NCI-H2029 (cell line): ENCODE measurements at regions not wholly inside any gene's neighbourhood (a gene's known extent, or its start where the extent isn't known, plus 50 kb on each side); places are given as distances from the start of the nearest gene placed in this dataset.
"Not testable (repeated sequence)": the region's sequence is repeated elsewhere in the genome, so short reads cannot be mapped to it uniquely, and the experiment has no call there.

Experiments used
- DNase-seq: peaks from one replicate; lab custom pipeline; 2025; lab: John Stamatoyannopoulos, UW

GRCh38 chr5:171714851-171715250 lies 70.8 kb upstream of the SMIM23 start:
- DNase-seq: no peak

DNA sequence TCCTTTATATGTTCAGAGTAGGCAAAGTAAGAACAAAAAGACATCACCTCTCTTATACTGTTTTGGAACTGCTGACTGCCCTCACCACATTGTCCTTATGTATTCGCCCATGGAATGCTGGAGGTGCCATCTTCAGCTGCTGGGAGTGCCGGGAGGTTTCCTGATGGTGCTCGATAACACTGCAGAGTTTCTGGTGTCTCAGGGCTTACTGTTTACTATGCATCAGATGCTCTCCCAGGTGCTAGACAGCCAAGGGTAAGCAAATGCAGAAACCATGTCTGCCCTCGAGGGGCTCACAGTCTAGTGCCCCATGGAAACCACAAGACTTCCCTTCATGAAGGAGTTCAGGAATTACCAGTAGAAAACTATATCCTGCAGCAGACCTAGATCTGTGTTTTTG lies 70.1 kb upstream of the SMIM23 start:
- DNase-seq: no peak

DNA sequence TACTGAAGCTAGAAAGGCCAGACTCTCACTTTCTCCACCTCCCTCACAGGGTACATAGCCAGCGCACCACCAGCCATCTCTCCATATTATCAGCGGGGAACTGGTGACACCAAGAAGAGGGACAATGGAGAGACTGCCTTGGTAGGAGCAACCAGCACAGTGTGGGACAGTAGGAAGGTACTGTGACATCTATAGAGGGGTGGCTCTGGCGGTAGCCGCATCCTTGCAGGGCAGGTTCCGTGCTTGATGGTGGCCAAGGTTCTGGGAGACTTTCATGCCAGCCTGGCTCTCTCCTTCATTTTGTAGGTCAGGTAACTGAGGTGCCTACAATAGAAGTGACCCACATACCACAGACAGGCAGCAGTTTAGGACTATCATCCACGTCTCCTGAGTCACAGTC lies 65.5 kb upstream of the SMIM23 start:
- DNase-seq: no peak

DNA sequence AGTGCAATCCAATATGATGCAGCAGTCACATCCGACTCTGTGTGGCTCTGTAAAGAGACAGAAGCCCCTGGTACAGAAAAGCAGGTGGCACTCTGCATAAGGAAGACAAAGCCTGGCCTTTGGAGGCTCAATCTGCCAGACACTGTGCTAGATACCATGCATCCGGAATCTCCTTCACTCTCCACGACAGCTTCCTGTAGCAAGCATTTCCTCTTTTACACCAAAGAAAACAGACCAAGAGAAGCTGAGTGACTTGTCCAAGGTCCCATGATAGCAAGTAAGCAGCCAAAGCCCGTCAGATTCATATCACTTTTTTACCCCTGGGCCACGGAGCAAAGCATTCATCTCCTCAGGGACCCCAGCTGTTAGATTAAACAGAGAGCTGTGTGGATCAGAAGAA lies 64.2 kb upstream of the SMIM23 start:
- DNase-seq: no peak

DNA sequence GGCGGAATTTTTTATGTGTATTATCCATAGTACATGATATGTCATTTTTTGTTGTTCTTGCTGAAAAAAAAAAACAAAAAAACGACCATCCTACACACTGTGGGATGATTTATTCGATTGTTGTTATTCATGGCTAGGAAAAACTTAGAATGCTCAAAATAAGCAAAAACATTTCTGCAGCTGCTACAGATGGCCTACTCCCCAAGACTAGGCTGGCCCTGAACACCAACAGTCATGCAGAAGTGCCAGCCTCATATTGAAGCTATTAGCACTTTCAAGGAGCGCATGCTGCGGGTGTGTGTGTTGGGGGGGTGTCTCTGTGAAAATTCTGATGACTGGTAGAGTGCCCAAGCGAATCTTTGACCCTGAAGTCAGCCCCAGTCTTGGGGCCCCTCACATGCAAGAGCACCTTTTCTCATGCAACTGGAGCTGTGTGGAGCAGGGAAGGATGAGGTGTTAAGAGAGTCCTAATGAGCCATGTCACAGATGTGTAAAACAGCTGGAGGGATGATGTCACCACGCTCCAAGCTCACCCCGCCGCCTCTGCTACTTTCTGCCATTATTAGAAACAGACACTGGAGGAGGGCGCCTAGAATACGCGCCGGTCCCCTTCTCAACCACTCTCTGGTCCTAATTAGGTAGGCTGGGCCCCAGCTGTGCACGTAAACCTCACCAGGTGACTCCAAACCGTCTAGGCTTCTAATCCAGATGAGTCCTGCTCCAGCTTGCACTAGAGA lies 61.0 kb upstream of the SMIM23 start:
- no peak for DNase-seq

DNA sequence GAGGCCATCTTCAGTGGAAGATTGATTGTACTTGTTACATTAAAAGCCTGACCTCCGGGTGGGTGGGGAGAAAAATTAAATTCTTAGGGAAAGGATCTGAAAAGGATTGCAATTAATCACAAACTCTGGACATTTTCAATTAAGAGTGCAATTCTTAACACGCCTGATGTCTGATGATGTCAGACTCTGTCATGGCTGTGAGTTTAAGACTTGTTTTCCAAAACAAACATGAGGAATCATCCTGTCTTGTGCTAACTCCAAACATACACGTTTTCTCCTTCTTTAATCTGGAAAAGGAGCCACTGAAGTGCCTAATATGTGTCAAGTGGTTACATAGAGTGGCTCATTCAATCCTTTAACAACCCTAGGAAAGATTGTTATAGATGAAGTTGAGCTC lies 60.4 kb upstream of the SMIM23 start:
- no peak for DNase-seq

DNA sequence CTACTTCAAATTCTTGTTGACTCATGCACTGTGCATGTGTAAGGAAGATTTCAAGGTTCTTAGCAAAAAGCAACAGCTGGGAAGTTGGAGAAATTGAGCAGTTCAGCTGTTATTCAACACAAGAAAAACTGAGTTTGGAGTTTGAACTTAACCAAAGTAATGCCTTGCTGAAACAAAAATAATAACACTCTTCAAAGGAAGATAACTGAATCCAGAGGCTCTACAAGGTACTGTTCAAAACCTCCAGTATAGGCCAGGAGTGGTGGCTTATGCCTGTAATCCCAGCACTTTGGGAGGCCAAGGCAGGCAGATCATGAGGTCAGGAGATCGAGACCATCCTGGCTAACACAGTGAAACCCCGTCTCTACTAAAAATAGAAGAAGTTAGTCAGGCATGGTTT lies 58.8 kb upstream of the SMIM23 start:
- DNase-seq: not testable (repeated sequence)

DNA sequence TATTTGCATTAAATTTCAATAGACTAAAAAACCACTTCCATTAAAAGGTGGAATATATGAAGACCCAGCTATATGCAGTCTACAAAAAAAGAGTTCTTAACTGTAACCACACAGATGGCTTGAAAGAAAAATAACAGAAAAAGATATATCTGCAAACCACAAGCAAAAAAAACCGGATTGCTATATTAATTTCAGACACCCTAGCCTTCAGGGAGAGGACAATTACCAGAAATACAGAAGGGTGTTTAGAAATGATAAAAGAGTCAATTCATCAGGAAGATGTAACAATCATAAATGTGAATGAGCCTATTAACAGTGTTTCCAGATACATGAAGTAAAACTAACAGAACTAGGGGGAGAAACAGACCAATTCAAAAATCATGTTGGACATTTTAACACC lies 56.9 kb upstream of the SMIM23 start:
- DNase-seq: no peak
